PC-3 (cell line): ENCODE measurements at regions not wholly inside any gene's neighbourhood (a gene's known extent, or its start where the extent isn't known, plus 50 kb on each side); places are given as distances from the start of the nearest gene placed in this dataset.

Experiments used
- ATAC-seq: fragments of 200-7000 bp; cut with Tn5 transposase; 2 replicates; pipeline ENCODE4 v1.9.1; 2020; ENCODE audit warnings: mild to moderate bottlenecking, moderate library complexity
- BruUV-seq: library from RNA; stranded (reverse); fragments of 400-500 nt; replicated peaks from 2 replicates; lab custom pipeline; 2021; lab: Mats Ljungman, UMichigan
- CTCF ChIA-PET: fragments of 300-600 bp; sonication (Branson Sonifier 250); formaldehyde crosslinking; loops from one replicate; lab custom pipeline; 2022; ENCODE audit warnings: antibody characterized with exemption; lab: Charles Lee
- POLR2A ChIA-PET: fragments of 300-600 bp; sonication (Branson Sonifier 250); formaldehyde crosslinking; loops from one replicate; lab custom pipeline; 2022; ENCODE audit warnings: antibody characterized with exemption; ENCODE audit not compliant: unreplicated experiment; lab: Charles Lee
- DNase-seq: peaks from one replicate; pipeline ENCODE4 v3.0.0-alpha.2; 2015
- H2AFZ ChIP-seq: fragments of 300-600 bp; sonication (generic); 2 replicates; pipeline ENCODE4 v1.6.0; 2016; ENCODE audit warnings: antibody characterized with exemption, low read length
- H3F3A ChIP-seq: fragments of 300-600 bp; sonication (generic); one replicate; pipeline ENCODE4 v1.6.0; 2017; ENCODE audit warnings: antibody characterized with exemption, low read length, control low read depth, mild to moderate bottlenecking; ENCODE audit not compliant: unreplicated experiment
- H3K27ac ChIP-seq: fragments of 300-600 bp; sonication (generic); 2 replicates; pipeline ENCODE4 v1.5.1; 2016; ENCODE audit warnings: mild to moderate bottlenecking, low read length
- H3K27me3 ChIP-seq: fragments of 300-600 bp; sonication (generic); 2 replicates; pipeline ENCODE4 v1.6.1; 2016; ENCODE audit warnings: low read length, mixed read lengths
- H3K36me3 ChIP-seq: fragments of 300-600 bp; sonication (generic); 2 replicates; pipeline ENCODE4 v1.6.1; 2016; ENCODE audit warnings: low read depth, mixed run types, low read length, mixed read lengths
- H3K4me1 ChIP-seq: fragments of 300-600 bp; sonication (generic); 2 replicates; pipeline ENCODE4 v1.5.1; 2016; ENCODE audit warnings: low read length; ENCODE audit not compliant: insufficient read depth
- H3K4me2 ChIP-seq: fragments of 300-600 bp; sonication (generic); 2 replicates; pipeline ENCODE4 v1.6.0; 2016; ENCODE audit warnings: low read length
- H3K4me3 ChIP-seq: fragments of 300-600 bp; sonication (generic); 2 replicates; pipeline ENCODE4 v1.5.1; 2016; ENCODE audit warnings: mild to moderate bottlenecking, low read length, mixed read lengths
- H3K79me2 ChIP-seq: fragments of 300-600 bp; sonication (generic); 2 replicates; pipeline ENCODE4 v1.6.1; 2017; ENCODE audit warnings: low read length, mixed read lengths
- H3K9ac ChIP-seq: fragments of 300-600 bp; sonication (generic); 2 replicates; pipeline ENCODE4 v1.6.0; 2016; ENCODE audit warnings: mild to moderate bottlenecking, low read length
- H3K9me2 ChIP-seq: fragments of 300-600 bp; sonication (generic); replicated peaks from 2 replicates; pipeline ENCODE4 v1.6.1; 2016; ENCODE audit warnings: mixed run types, low read length, mixed read lengths
- H3K9me3 ChIP-seq: fragments of 300-600 bp; sonication (generic); 2 replicates; pipeline ENCODE4 v1.6.1; 2016; ENCODE audit warnings: low read length, mixed read lengths
- H4K20me1 ChIP-seq: fragments of 300-600 bp; sonication (generic); 2 replicates; pipeline ENCODE4 v1.6.1; 2016; ENCODE audit warnings: low read length, mixed read lengths
- EZH2 ChIP-seq: fragments of 300-600 bp; sonication (generic); IDR thresholded peaks from one replicate; pipeline ENCODE4 v1.6.1; 2017; ENCODE audit warnings: antibody characterized with exemption, mild to moderate bottlenecking, low read length; ENCODE audit not compliant: unreplicated experiment
- EZH2phosphoT487 ChIP-seq: fragments of 300-600 bp; sonication (generic); IDR thresholded peaks from 2 replicates; pipeline ENCODE4 v1.6.1; 2018; ENCODE audit warnings: mild to moderate bottlenecking, antibody characterized with exemption, low read length, borderline replicate concordance
- intact Hi-C: fragments of 100-400 bp; cut with micrococcal nuclease; formaldehyde crosslinking; loops from 2 replicates; pipeline ENCODE4 v1.9.0; 2023
- TF ChIP-seq, protein P1 (sequence below): fragments of 300-600 bp; sonication (generic); conservative IDR thresholded peaks from 2 replicates; pipeline ENCODE4 v1.5.1; 2017; ENCODE audit warnings: antibody characterized with exemption, low read depth, mild to moderate bottlenecking, low read length

GRCh38 chr1:209349363-209350308, 233.9 kb upstream of the CAMK1G start:
- Histone ChIP-seq H3K27me3 (no peaks in the 10 kb centered on the region), H3K79me2 (no peaks in the 10 kb centered on the region), H3K27ac (no peak overlapping the region), H3K9ac (no peak overlapping the region), H3K36me3 (no peaks in the 10 kb centered on the region), H3K4me1 (peaks cover 11% of the 10 kb centered on the region), H3K4me2 (no peak overlapping the region), H3F3A (no peaks in the 10 kb centered on the region), H2AFZ (no peak overlapping the region), H3K9me2 (no peaks in the 10 kb centered on the region), H3K9me3 (no peaks in the 10 kb centered on the region), H3K4me3 (no peak overlapping the region), H4K20me1 (no peaks in the 10 kb centered on the region)
- DNase-seq (no peak), ATAC-seq (no peak)
- CTCF ChIA-PET = interaction anchor here (0.6 kb wide), 1 partner anchor 15 kb away, joined by 4 read pairs; no protein-coding TSS in a partner anchor
- POLR2A ChIA-PET = no interaction called here
- intact Hi-C loops = loop anchor here (5.0 kb wide), 1 partner anchor 218 kb away; no protein-coding TSS in a partner anchor
- BruUV-seq = no TSS peak
- TF ChIP-seq EZH2phosphoT487 = no peak
- TF ChIP-seq, protein P1, sequence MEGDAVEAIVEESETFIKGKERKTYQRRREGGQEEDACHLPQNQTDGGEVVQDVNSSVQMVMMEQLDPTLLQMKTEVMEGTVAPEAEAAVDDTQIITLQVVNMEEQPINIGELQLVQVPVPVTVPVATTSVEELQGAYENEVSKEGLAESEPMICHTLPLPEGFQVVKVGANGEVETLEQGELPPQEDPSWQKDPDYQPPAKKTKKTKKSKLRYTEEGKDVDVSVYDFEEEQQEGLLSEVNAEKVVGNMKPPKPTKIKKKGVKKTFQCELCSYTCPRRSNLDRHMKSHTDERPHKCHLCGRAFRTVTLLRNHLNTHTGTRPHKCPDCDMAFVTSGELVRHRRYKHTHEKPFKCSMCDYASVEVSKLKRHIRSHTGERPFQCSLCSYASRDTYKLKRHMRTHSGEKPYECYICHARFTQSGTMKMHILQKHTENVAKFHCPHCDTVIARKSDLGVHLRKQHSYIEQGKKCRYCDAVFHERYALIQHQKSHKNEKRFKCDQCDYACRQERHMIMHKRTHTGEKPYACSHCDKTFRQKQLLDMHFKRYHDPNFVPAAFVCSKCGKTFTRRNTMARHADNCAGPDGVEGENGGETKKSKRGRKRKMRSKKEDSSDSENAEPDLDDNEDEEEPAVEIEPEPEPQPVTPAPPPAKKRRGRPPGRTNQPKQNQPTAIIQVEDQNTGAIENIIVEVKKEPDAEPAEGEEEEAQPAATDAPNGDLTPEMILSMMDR = no peak
- no peak for TF ChIP-seq EZH2

DNA sequence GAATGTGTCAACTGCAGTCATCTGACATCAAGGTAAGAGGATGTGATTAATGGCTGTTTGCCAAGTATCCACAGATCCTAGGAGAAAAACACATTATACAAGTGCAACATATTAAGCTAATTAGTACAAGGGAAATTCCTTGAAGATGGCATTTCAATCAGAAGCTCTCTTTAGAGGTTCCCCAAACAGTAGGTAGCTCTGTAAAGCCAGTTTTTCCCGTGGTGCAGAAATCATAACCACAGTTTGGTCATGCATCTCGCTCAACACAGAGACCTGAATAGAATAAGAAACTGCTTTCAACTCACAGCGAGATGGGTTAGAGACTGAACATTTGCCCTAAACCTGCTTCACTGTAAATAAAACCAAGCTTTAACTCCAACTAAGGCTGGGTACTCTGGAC, 230.5 kb upstream of the CAMK1G start:
- ATAC-seq = no peak
- no TSS peak for BruUV-seq
- H3K27ac ChIP-seq = no peak overlapping the region
- no peak overlapping the region for H2AFZ ChIP-seq
- H3F3A ChIP-seq = no peaks in the 10 kb centered on the region
- H3K36me3 ChIP-seq = no peaks in the 10 kb centered on the region
- H3K27me3 ChIP-seq = no peaks in the 10 kb centered on the region
- intact Hi-C loops = loop anchor here (5.0 kb wide), 1 partner anchor 214 kb away; no protein-coding TSS in a partner anchor
- DNase-seq = no peak
- no peaks in the 10 kb centered on the region for H3K9me2 ChIP-seq
- no peaks in the 10 kb centered on the region for H4K20me1 ChIP-seq
- no peaks in the 10 kb centered on the region for H3K79me2 ChIP-seq
- no peaks in the 10 kb centered on the region for H3K9me3 ChIP-seq
- H3K9ac ChIP-seq = no peak overlapping the region
- H3K4me2 ChIP-seq = no peak overlapping the region
- ChIA-PET POLR2A (no interaction called here), CTCF (interaction anchor here (0.8 to 2.3 kb wide), 3 partner anchors 104 to 145 kb away, joined by 3 to 14 read pairs (median 8); no protein-coding TSS in a partner anchor)
- peaks cover 36% of the 10 kb centered on the region for H3K4me1 ChIP-seq
- TF ChIP-seq EZH2 (no peak), EZH2phosphoT487 (no peak)
- TF ChIP-seq, protein P1 = no peak
- no peak overlapping the region for H3K4me3 ChIP-seq
